C4-2B (cell line): ENCODE measurements at regions not wholly inside any gene's neighbourhood (a gene's known extent, or its start where the extent isn't known, plus 50 kb on each side); places are given as distances from the start of the nearest gene placed in this dataset.

Source experiments
- CTCF ChIP-seq: fragments of 450-650 bp; conservative IDR thresholded peaks from 2 replicates; pipeline ENCODE4 v1.5.1; 2017; ENCODE audit warnings: mild to moderate bottlenecking
- ZFX ChIP-seq: fragments of 450-650 bp; IDR thresholded peaks from 2 replicates; pipeline ENCODE4 v1.6.1; 2017

DNA sequence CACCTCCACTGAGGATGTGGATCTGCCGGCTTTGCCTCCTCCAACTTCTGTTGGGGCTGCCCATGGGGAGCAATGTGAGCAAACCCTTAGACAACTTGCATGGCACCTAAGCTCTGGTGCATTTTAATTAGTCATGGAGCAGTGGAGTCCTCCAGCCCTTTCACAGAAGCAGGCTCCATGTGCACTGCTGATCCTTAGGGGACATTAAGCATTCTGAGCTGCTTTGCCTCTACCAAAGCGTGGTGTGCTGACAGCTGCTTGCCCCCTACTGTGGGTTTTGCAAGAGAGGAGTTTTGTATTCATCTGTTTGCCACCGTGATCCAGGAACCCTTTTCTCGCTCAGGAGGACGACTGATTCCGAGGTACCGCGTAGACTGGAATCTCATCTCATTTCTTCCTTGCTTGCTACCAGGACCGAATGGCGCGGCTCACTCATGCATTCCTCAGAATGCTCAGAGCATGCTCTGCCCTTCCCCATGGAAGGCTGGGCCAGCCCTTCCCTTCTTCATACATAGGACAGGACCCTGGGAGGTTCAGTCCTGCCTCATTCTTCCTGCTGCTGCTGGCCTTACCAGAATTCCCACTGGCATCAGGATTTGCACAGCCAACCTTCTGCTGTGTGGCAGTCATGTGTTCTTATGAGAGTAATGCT is 432.5 kb downstream of the GADD45G start:
- TF ChIP-seq CTCF (no peak), ZFX (no peak)
